GM18511 (cell line): ENCODE measurements at regions not wholly inside any gene's neighbourhood (a gene's known extent, or its start where the extent isn't known, plus 50 kb on each side); places are given as distances from the start of the nearest gene placed in this dataset.

Source experiments
- ATAC-seq: cut with Tn5 transposase; IDR thresholded peaks from one replicate; pipeline ENCODE4 v1.9.1; 2021; ENCODE audit warnings: mild to moderate bottlenecking, moderate library complexity; ENCODE audit not compliant: unreplicated experiment

DNA sequence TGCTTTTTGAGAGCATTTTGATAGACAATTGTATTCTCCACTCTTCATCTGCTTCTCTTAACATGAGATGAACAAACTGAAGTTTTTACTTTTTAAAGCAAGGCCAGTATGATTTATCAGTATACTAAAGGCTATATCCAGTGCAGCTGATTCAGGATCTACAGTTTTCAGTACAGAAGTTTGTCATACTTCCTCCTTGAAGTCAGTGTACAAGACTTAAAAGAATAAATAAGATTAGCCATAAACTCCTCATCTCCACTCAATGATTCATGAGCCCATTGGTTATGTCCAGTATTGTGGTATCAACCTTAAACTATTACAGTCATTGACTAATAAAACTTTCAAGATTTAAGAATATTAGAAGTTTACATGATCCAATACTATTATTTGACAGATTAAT, 374.8 kb upstream of the EPHA7 start:
- ATAC-seq: no peak

DNA sequence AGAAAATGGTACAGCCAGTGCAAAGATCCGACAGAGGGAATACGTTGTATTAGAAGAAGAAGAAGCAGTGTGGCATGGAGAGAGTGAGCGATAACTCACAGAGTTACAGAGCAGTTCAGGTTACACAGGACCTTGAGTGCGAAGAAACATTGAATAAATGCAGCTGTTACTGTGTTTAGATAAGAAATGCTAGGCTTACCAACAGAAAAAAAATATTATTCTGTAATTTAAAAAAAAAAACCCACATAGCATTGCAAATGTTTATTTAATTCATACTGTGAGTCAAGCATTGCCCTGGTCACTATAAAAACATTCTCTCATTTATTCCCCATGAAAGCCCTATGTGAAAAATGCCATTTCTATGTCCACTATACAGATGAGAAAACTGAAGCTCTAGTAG, 373.4 kb upstream of the EPHA7 start:
- ATAC-seq: no peak

- no peak for ATAC-seq
These were observed 371.6 kb upstream of the EPHA7 start for GRCh38 chr6:93790981-93791380.

- ATAC-seq: no peak
These were observed 370.2 kb upstream of the EPHA7 start for GRCh38 chr6:93789532-93789931.

DNA sequence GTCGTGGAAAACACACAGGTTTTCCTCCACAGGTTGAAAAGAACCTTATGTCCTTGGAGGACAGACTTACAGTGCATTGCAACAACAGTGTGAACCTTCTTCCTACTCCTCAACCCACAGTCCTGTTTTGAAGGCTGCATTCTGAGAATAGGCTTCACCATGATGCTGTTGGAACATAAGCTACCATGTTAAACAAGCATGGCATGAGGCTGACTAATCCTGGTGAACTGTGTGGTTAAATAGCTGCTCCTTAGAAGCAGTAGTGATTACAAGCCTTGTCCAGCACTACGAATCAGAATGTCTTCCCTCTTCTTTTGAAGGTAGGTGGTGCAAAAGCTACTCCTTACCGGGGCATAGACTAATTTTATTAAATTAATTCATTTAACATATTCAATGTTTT, 368.5 kb upstream of the EPHA7 start:
- no peak for ATAC-seq

- no peak for ATAC-seq
These were observed 367.3 kb upstream of the EPHA7 start for GRCh38 chr6:93786474-93787330.

- ATAC-seq: no peak
These were observed 366.3 kb upstream of the EPHA7 start for GRCh38 chr6:93785694-93786030.

DNA sequence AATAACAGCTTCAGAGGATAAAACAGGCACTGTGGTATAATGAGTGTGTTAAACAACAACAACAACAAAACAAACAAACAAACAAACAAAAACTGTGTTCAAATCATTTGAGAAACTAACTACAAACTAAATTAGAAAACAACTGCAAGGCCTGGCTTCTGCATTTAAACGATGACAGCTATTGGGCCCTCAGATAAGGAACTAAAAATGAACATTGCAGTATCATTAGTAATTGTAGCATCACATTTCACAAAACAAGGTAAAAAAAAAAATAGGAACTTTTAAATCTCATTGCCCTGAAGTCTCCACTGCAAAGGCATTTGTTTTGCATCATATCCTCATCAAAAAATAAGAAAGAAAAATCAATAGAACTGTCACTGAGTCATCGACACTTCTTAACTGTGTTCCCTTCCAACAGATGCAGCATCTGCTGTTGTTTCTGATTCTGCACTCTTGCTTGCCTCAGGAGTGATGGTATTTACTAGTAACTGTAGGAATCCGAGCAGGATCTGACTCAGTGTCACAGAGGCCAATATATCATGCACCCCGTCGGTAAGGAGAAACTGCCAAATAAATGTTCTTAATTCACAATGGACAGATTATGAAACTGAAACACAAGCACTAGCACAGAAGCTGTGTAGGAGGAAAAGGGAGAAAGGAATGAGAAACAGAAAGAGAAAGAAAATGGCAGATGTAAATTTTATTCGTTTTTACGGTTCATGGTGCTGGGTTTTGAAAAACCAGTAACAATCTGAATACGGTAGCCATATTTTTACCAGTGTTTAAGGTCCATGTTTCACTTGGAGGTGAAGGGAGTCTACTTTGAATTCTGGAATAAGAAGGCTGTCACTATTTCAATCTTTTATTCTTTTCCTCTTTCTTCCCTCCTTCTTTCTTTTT, 365.7 kb upstream of the EPHA7 start:
- ATAC-seq: no peak

DNA sequence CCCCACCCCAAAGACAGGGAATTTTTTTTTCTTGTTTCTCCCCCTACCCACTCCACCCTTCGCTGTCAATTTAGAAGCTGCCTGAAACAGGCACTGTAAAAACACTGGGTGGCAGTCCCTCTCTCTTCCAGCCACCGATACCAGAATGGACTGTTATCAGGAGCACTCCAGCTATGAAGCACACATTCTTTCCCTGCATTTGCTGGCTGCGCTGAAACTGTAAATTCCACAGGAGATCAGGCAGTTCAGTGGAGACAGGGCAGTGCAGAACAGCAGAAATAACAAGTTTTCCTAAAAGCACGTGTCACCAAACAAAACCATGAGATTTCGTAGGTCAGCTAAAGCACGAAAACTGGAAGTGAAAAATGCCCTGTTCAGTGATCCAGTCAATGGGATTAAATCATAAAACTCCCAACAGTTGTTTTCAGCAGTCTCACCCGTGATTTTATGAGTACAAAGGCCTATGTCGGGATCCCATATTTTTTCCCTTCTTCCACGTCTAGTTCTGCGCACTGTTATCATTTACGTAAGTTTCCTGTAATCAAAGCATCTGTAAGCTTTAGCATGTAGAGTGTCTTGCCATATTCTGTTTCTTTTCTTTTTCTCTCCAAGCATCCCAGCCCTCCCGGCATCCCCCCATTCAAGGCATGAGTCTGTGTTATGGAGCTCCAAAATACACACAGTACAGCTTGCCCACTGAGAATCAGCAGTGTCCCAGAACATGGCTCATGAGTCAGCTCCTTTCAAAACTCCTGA, 359.9 kb upstream of the EPHA7 start:
- ATAC-seq: no peak

DNA sequence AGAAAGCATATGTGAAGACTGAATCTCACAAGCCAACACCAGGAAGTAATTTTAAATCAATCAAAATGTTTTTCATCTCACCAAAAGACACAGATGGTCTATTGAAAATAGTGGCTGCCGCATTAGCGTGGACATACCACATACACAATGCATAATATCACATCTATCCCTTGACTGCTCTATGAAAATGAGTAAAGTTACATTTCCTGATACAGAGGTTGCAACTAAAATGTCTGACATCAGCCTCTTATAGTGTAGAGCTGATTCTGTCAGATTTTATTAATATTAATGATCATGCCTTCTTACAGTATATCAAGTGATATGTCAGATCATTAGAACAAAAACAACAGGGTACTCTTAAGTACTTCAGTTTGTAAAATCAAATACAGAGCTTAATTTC, 339.8 kb upstream of the EPHA7 start:
- ATAC-seq: no peak

DNA sequence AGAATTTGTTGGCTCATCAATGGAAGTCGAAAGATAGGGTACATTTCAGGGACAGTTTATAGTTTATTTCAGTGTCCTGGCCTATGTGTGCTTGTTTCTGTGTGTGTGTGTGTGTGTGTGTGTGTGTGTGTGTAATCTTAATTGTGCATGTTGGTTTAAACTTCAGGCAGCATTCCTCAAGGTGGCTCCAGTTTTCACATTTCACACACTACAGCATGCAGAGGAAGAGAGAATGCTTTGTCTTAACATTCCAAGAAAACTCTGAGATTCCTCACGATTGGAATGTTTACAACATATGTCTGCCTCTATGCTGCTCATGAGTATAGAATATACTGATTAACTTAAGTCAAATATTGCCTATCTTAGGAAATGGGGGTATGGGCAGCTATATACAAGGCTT, 332.6 kb upstream of the EPHA7 start:
- no peak for ATAC-seq

- ATAC-seq: no peak
These were observed 330.6 kb upstream of the EPHA7 start for GRCh38 chr6:93749930-93750329.

DNA sequence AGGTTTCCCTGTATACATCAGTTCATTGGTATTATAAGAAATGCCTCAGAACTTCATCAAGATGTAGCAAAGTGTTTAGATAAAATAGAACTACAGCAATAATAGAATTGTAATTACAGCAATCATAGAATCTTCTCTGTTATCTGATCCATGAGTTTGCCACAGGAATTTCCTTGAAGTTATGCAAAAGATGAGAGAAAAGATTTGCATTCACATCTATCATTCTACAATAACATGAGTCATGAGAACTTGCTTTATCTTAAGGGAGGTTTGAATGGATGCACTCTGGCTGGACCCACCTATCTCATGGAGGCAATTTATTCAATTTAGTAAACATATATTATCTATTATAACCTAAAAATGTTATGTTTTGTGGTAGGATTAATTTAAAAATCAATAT, 329.8 kb upstream of the EPHA7 start:
- ATAC-seq: no peak

DNA sequence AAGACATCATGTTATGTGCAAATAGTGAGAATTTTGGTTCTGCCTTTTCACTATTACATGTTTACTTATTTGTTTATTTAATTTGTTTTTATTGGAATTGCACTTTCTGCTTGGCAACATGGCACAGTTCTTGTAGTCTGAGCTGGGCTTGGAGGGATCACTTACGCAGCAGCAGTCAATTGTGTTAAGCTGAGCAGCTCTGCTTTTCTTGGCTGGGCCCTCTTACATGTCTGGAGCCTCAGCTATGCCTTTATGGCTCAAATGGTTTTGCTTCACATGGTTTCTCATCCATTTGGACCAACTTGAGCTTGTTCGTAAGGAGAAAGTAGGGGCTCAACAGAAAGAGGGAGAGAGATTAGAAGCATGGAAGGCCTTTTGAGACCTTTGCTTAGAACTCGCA, 327.5 kb upstream of the EPHA7 start:
- no peak for ATAC-seq

GRCh38 chr6:93745306-93745705, 325.9 kb upstream of the EPHA7 start:
- ATAC-seq: no peak

DNA sequence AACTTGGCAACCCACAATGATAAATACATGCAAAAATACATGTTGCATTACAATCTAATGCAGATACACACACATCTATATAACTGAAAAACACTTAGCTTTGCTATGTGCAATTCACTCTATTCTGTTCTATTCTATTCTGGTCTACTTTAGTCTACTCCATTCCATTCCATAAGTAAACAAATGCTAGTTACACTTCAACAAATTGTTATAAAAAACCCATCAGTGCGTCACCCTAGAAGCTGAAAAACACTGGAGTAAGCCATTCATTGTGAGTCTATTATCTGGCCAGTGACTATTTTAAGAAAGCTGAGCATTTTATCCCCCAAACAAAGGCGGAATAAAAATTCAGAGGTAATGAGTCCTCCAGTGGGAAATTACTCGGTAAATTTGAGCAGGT, 315.7 kb upstream of the EPHA7 start:
- ATAC-seq: no peak

- no peak for ATAC-seq
These were observed 311.9 kb upstream of the EPHA7 start for GRCh38 chr6:93731306-93731705.

GRCh38 chr6:93728150-93728549, 308.8 kb upstream of the EPHA7 start:
- ATAC-seq: no peak

- no peak for ATAC-seq
These were observed 308.1 kb upstream of the EPHA7 start for GRCh38 chr6:93727447-93727846.

- ATAC-seq: no peak
These were observed 302.2 kb upstream of the EPHA7 start for GRCh38 chr6:93721386-93722048.

GRCh38 chr6:93713974-93714373, 294.6 kb upstream of the EPHA7 start:
- no peak for ATAC-seq
